Liver (tissue), 8 donors: ENCODE measurements at regions not wholly inside any gene's neighbourhood (a gene's known extent, or its start where the extent isn't known, plus 50 kb on each side); places are given as distances from the start of the nearest gene placed in this dataset.

Source experiments
- DNase-seq: peaks from one replicate; pipeline ENCODE4 v3.0.0-alpha.2; 2017; ENCODE audit warnings: low spot score
- H3K27ac ChIP-seq, 2 donors: one replicate each; pipeline ENCODE4 v1.7.0; 2013; ENCODE audit warnings: inconsistent platforms in 2 of 2, low read length in 2 of 2, control low read depth in 1 of 2, low read depth in 1 of 2, mild to moderate bottlenecking in 1 of 2
- H3K27me3 ChIP-seq, 4 donors: one replicate each; pipeline versions ENCODE4 v1.6.1 to v1.7.0; 2013; ENCODE audit warnings: low read length in 3 of 4, inconsistent platforms in 1 of 4, mild to moderate bottlenecking in 1 of 4, moderate library complexity in 1 of 4; ENCODE audit not compliant: control insufficient read depth in 4 of 4, insufficient read depth in 4 of 4
- H3K36me3 ChIP-seq, 4 donors: one replicate each; pipeline versions ENCODE4 v1.6.1 to v1.7.0; 2013; ENCODE audit warnings: low read length in 3 of 4, mild to moderate bottlenecking in 3 of 4, low read depth in 1 of 4, moderate library complexity in 1 of 4; ENCODE audit not compliant: control insufficient read depth in 4 of 4, insufficient read depth in 3 of 4
- H3K4me1 ChIP-seq, 4 donors: one replicate each; pipeline versions ENCODE4 v1.6.1 to v1.7.0; 2013; ENCODE audit warnings: low read length in 3 of 4, mild to moderate bottlenecking in 3 of 4, moderate library complexity in 1 of 4; ENCODE audit not compliant: control insufficient read depth in 4 of 4, insufficient read depth in 4 of 4
- H3K4me3 ChIP-seq, 3 donors: one replicate each; pipeline versions ENCODE4 v1.6.1 to v1.7.0; 2013; ENCODE audit warnings: low read length in 3 of 3, control low read depth in 1 of 3, low read depth in 1 of 3, mild to moderate bottlenecking in 1 of 3
- H3K9ac ChIP-seq, 2 donors: one replicate each; pipeline ENCODE4 v1.7.0; 2013; ENCODE audit warnings: low read length in 2 of 2, mild to moderate bottlenecking in 2 of 2, moderate library complexity in 2 of 2, control low read depth in 1 of 2, low read depth in 1 of 2
- H3K9me3 ChIP-seq, 4 donors: one replicate each; pipeline versions ENCODE4 v1.6.1 to v1.7.0; 2013; ENCODE audit warnings: low read length in 3 of 4; ENCODE audit not compliant: control insufficient read depth in 4 of 4
- EGR1 ChIP-seq, 2 donors: IDR thresholded peaks; 2 replicates each; pipeline ENCODE4 v1.6.1; 2016 to 2018; ENCODE audit warnings: antibody characterized with exemption in 2 of 2, low read depth in 2 of 2
- FOXA1 ChIP-seq: IDR thresholded peaks from 2 replicates; pipeline ENCODE4 v1.6.1; 2016; ENCODE audit warnings: antibody characterized with exemption
- FOXA2 ChIP-seq: IDR thresholded peaks from 2 replicates; pipeline ENCODE4 v1.6.1; 2016; ENCODE audit warnings: antibody characterized with exemption
- GABPA ChIP-seq, 2 donors: IDR thresholded peaks in 1 of 2; conservative IDR thresholded peaks in 1 of 2; 2 replicates each; pipeline ENCODE4 v1.6.1; 2016; ENCODE audit warnings: antibody characterized with exemption in 2 of 2, mild to moderate bottlenecking in 1 of 2, moderate library complexity in 1 of 2
- HNF4A ChIP-seq, 2 donors: conservative IDR thresholded peaks; 2 replicates each; pipeline ENCODE4 v1.6.1; 2016; ENCODE audit warnings: antibody characterized with exemption in 2 of 2, mild to moderate bottlenecking in 2 of 2
- HNF4G ChIP-seq: IDR thresholded peaks from 2 replicates; pipeline ENCODE4 v1.6.1; 2016; ENCODE audit warnings: antibody characterized with exemption
- JUND ChIP-seq, 2 donors: IDR thresholded peaks; 2 replicates each; pipeline ENCODE4 v1.6.1; 2016; ENCODE audit warnings: antibody characterized with exemption in 2 of 2
- NR2F2 ChIP-seq: IDR thresholded peaks from 2 replicates; pipeline ENCODE4 v1.6.1; 2016; ENCODE audit warnings: antibody characterized with exemption
- RAD21 ChIP-seq, 2 donors: IDR thresholded peaks; 2 replicates each; pipeline ENCODE4 v1.6.1; 2016; ENCODE audit warnings: antibody characterized with exemption in 2 of 2, mild to moderate bottlenecking in 2 of 2
- RXRA ChIP-seq, 2 donors: IDR thresholded peaks; 2 replicates each; pipeline ENCODE4 v1.6.1; 2017 to 2018; ENCODE audit warnings: antibody characterized with exemption in 2 of 2, mild to moderate bottlenecking in 1 of 2
- SP1 ChIP-seq: IDR thresholded peaks from 2 replicates; pipeline ENCODE4 v1.6.1; 2018; ENCODE audit warnings: antibody characterized with exemption, mild to moderate bottlenecking
- TAF1 ChIP-seq: conservative IDR thresholded peaks from 2 replicates; pipeline ENCODE4 v1.6.1; 2016; ENCODE audit warnings: antibody characterized with exemption, mild to moderate bottlenecking
- YY1 ChIP-seq: IDR thresholded peaks from 2 replicates; pipeline ENCODE4 v1.6.1; 2016; ENCODE audit warnings: antibody characterized with exemption, mild to moderate bottlenecking
- WGBS: extraction: QIAGEN DNeasy Blood & Tissue Kit; methylation state at CpG from one replicate; pipeline ENCODE4 v1.1.7; 2013; 5-methylcytosine and 5-hydroxymethylcytosine counted together
- TF ChIP-seq, protein P1 (sequence below): IDR thresholded peaks from 2 replicates; pipeline ENCODE4 v1.6.1; 2016; ENCODE audit warnings: antibody characterized with exemption
- TF ChIP-seq, protein P2 (sequence below): fragments of 150-350 bp; IDR thresholded peaks from 2 replicates; pipeline ENCODE4 v1.5.1; 2017; ENCODE audit warnings: improper control_type of control experiment, low read depth, low read length; ENCODE audit not compliant: missing input control
- TF ChIP-seq, protein P3 (sequence below): IDR thresholded peaks from 2 replicates; pipeline ENCODE4 v1.6.1; 2016; ENCODE audit warnings: antibody characterized with exemption, mild to moderate bottlenecking
- TF ChIP-seq, protein P4 (sequence below): IDR thresholded peaks from 2 replicates; pipeline ENCODE4 v1.6.1; 2016; ENCODE audit warnings: antibody characterized with exemption
- TF ChIP-seq, protein P5 (sequence below): IDR thresholded peaks from 2 replicates; pipeline ENCODE4 v1.6.1; 2016; ENCODE audit warnings: antibody characterized with exemption
- donor health status: healthy.
- donor health status: healthy.
- donor health status: healthy.
- donor health status: healthy.
- donor health status: healthy.

DNA sequence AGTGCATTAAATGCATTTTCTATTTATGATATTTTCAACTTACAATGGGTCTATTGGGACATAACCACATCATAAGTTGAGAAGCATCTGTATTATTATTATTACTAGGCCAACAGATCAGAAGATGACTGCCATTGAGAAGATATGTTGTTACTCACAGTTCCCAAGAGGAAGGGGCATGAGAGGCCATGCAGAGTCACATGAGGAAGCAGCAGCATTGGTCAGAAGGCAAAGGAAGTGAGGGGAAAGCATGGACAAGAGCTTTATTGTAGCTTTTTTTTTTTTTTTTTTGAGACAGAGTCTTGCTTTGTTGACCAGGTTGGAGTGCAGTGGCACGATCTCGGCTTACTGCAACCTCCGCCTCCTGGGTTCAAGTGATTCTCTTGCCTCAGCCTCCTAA, 66.2 kb upstream of the LCLAT1 start:
- H3K9ac ChIP-seq = no peak overlapping the region
- DNase-seq = no peak
- H3K36me3 ChIP-seq = no peaks in the 10 kb centered on the region
- TF ChIP-seq, protein P1, sequence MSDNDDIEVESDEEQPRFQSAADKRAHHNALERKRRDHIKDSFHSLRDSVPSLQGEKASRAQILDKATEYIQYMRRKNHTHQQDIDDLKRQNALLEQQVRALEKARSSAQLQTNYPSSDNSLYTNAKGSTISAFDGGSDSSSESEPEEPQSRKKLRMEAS = no peak
- TF ChIP-seq HNF4A (conservative IDR thresholded peaks at IDR 0.05) (no peak), RAD21 (IDR thresholded peaks at IDR 0.05) (no peak), YY1 (no peak), HNF4G (no peak), NR2F2 (no peak), FOXA1 (no peak), JUND (IDR thresholded peaks at IDR 0.05) (no peak), FOXA2 (no peak), RXRA (IDR thresholded peaks at IDR 0.05) (no peak), TAF1 (no peak), EGR1 (IDR thresholded peaks at IDR 0.05; ENCODE audit: low read depth in 2 of 2) (no peak), SP1 (no peak), GABPA (IDR thresholded peaks at IDR 0.05 in 1 of 2, conservative IDR thresholded peaks at IDR 0.05 in 1 of 2) (no peak)
- TF ChIP-seq, protein P2, sequence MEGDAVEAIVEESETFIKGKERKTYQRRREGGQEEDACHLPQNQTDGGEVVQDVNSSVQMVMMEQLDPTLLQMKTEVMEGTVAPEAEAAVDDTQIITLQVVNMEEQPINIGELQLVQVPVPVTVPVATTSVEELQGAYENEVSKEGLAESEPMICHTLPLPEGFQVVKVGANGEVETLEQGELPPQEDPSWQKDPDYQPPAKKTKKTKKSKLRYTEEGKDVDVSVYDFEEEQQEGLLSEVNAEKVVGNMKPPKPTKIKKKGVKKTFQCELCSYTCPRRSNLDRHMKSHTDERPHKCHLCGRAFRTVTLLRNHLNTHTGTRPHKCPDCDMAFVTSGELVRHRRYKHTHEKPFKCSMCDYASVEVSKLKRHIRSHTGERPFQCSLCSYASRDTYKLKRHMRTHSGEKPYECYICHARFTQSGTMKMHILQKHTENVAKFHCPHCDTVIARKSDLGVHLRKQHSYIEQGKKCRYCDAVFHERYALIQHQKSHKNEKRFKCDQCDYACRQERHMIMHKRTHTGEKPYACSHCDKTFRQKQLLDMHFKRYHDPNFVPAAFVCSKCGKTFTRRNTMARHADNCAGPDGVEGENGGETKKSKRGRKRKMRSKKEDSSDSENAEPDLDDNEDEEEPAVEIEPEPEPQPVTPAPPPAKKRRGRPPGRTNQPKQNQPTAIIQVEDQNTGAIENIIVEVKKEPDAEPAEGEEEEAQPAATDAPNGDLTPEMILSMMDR = no peak
- TF ChIP-seq, protein P3, sequence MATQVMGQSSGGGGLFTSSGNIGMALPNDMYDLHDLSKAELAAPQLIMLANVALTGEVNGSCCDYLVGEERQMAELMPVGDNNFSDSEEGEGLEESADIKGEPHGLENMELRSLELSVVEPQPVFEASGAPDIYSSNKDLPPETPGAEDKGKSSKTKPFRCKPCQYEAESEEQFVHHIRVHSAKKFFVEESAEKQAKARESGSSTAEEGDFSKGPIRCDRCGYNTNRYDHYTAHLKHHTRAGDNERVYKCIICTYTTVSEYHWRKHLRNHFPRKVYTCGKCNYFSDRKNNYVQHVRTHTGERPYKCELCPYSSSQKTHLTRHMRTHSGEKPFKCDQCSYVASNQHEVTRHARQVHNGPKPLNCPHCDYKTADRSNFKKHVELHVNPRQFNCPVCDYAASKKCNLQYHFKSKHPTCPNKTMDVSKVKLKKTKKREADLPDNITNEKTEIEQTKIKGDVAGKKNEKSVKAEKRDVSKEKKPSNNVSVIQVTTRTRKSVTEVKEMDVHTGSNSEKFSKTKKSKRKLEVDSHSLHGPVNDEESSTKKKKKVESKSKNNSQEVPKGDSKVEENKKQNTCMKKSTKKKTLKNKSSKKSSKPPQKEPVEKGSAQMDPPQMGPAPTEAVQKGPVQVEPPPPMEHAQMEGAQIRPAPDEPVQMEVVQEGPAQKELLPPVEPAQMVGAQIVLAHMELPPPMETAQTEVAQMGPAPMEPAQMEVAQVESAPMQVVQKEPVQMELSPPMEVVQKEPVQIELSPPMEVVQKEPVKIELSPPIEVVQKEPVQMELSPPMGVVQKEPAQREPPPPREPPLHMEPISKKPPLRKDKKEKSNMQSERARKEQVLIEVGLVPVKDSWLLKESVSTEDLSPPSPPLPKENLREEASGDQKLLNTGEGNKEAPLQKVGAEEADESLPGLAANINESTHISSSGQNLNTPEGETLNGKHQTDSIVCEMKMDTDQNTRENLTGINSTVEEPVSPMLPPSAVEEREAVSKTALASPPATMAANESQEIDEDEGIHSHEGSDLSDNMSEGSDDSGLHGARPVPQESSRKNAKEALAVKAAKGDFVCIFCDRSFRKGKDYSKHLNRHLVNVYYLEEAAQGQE = no peak
- TF ChIP-seq, protein P4, sequence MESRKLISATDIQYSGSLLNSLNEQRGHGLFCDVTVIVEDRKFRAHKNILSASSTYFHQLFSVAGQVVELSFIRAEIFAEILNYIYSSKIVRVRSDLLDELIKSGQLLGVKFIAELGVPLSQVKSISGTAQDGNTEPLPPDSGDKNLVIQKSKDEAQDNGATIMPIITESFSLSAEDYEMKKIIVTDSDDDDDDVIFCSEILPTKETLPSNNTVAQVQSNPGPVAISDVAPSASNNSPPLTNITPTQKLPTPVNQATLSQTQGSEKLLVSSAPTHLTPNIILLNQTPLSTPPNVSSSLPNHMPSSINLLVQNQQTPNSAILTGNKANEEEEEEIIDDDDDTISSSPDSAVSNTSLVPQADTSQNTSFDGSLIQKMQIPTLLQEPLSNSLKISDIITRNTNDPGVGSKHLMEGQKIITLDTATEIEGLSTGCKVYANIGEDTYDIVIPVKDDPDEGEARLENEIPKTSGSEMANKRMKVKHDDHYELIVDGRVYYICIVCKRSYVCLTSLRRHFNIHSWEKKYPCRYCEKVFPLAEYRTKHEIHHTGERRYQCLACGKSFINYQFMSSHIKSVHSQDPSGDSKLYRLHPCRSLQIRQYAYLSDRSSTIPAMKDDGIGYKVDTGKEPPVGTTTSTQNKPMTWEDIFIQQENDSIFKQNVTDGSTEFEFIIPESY = no peak
- TF ChIP-seq, protein P5, sequence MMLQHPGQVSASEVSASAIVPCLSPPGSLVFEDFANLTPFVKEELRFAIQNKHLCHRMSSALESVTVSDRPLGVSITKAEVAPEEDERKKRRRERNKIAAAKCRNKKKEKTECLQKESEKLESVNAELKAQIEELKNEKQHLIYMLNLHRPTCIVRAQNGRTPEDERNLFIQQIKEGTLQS = no peak
- no peaks in the 10 kb centered on the region for H3K4me1 ChIP-seq
- H3K9me3 ChIP-seq = no peaks in the 10 kb centered on the region
- H3K27me3 ChIP-seq = no peaks in the 10 kb centered on the region
- 89% methylated on average over 3 of the region's 3 CpGs for WGBS
- H3K4me3 ChIP-seq = no peak overlapping the region
- H3K27ac ChIP-seq = no peak overlapping the region
